HEK293T (cell line): ENCODE measurements at regions not wholly inside any gene's neighbourhood (a gene's known extent, or its start where the extent isn't known, plus 50 kb on each side); places are given as distances from the start of the nearest gene placed in this dataset.

Experiments
- CTCF ChIA-PET: fragments of 350-600 bp; formaldehyde crosslinking; extraction: SDS; loops from one replicate; lab custom pipeline; 2021; ENCODE audit warnings: antibody characterized with exemption, inconsistent platforms; lab: Yijun Ruan, JAX
- POLR2A ChIA-PET: fragments of 350-600 bp; formaldehyde crosslinking; extraction: SDS; loops from one replicate; lab custom pipeline; 2020; ENCODE audit warnings: antibody characterized with exemption, inconsistent platforms; lab: Yijun Ruan, JAX
- DNase-seq: peaks from one replicate; pipeline ENCODE4 v3.0.0; 2012; ENCODE audit warnings: mixed read lengths; ENCODE audit errors: extremely low spot score
- ARNT ChIP-seq: fragments of 450-650 bp; IDR thresholded peaks from 2 replicates; pipeline ENCODE4 v1.6.1; 2017; ENCODE audit warnings: mild to moderate bottlenecking
- BHLHE40 ChIP-seq: fragments of 450-650 bp; IDR thresholded peaks from 2 replicates; pipeline ENCODE4 v1.6.1; 2016; ENCODE audit warnings: mild to moderate bottlenecking, moderate library complexity, borderline replicate concordance
- CTBP1 ChIP-seq: fragments of 450-650 bp; IDR thresholded peaks from 2 replicates; pipeline ENCODE4 v1.6.1; 2016; ENCODE audit warnings: borderline replicate concordance
- ELF4 ChIP-seq: fragments of 450-650 bp; IDR thresholded peaks from 2 replicates; pipeline ENCODE4 v1.6.1; 2017; ENCODE audit warnings: antibody characterized with exemption
- FOXA1 ChIP-seq: fragments of 450-650 bp; IDR thresholded peaks from 2 replicates; pipeline ENCODE4 v1.6.1; 2016; ENCODE audit warnings: mild to moderate bottlenecking
- FOXK2 ChIP-seq: fragments of 450-650 bp; IDR thresholded peaks from 2 replicates; pipeline ENCODE4 v1.6.1; 2016; ENCODE audit warnings: mild to moderate bottlenecking
- FOXM1 ChIP-seq: fragments of 450-650 bp; IDR thresholded peaks from 2 replicates; pipeline ENCODE4 v1.6.1; 2017; ENCODE audit warnings: mild to moderate bottlenecking, borderline replicate concordance
- HDGF ChIP-seq: fragments of 450-650 bp; IDR thresholded peaks from 2 replicates; pipeline ENCODE4 v1.6.1; 2017; ENCODE audit warnings: antibody characterized with exemption, borderline replicate concordance
- L3MBTL2 ChIP-seq: fragments of 450-650 bp; conservative IDR thresholded peaks from 2 replicates; pipeline ENCODE4 v1.6.1; 2016; ENCODE audit warnings: mild to moderate bottlenecking
- LEF1 ChIP-seq: fragments of 450-650 bp; IDR thresholded peaks from 2 replicates; pipeline ENCODE4 v1.6.1; 2017; ENCODE audit warnings: mild to moderate bottlenecking, borderline replicate concordance
- NFRKB ChIP-seq: fragments of 450-650 bp; IDR thresholded peaks from 2 replicates; pipeline ENCODE4 v1.6.1; 2016; ENCODE audit warnings: mild to moderate bottlenecking, moderate library complexity
- SP1 ChIP-seq: fragments of 450-650 bp; IDR thresholded peaks from 2 replicates; pipeline ENCODE4 v1.6.1; 2017
- SUZ12 ChIP-seq: fragments of 450-650 bp; IDR thresholded peaks from 2 replicates; pipeline ENCODE4 v1.6.1; 2016; ENCODE audit warnings: mild to moderate bottlenecking
- TARDBP ChIP-seq: fragments of 450-650 bp; IDR thresholded peaks from 2 replicates; pipeline ENCODE4 v1.6.1; 2016
- ZNF384 ChIP-seq: fragments of 450-650 bp; IDR thresholded peaks from 2 replicates; pipeline ENCODE4 v1.6.1; 2016
- TF ChIP-seq, protein P1 (sequence below): fragments of 450-650 bp; IDR thresholded peaks from 2 replicates; pipeline ENCODE4 v1.6.1; 2016

- POLR2A ChIA-PET: no interaction called here
- no peak for DNase-seq
Measured at GRCh38 chr14:86799244-86799647, 1193.7 kb downstream of the GALC start.

GRCh38 chr14:86798330-86798729, 1194.7 kb downstream of the GALC start:
- ChIA-PET CTCF (no interaction called here), POLR2A (no interaction called here)
- TF ChIP-seq FOXA1 (no peak), SP1 (no peak), TARDBP (no peak), LEF1 (no peak), FOXM1 (no peak), L3MBTL2 (no peak), CTBP1 (no peak), NFRKB (no peak), HDGF (no peak), ZNF384 (no peak), FOXK2 (no peak), BHLHE40 (no peak), SUZ12 (no peak), ARNT (no peak), ELF4 (no peak)
- TF ChIP-seq, protein P1, sequence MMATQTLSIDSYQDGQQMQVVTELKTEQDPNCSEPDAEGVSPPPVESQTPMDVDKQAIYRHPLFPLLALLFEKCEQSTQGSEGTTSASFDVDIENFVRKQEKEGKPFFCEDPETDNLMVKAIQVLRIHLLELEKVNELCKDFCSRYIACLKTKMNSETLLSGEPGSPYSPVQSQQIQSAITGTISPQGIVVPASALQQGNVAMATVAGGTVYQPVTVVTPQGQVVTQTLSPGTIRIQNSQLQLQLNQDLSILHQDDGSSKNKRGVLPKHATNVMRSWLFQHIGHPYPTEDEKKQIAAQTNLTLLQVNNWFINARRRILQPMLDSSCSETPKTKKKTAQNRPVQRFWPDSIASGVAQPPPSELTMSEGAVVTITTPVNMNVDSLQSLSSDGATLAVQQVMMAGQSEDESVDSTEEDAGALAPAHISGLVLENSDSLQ: no peak
- no peak for DNase-seq

More at GRCh38 chr14:86799244-86799647, 1193.7 kb downstream of the GALC start:
- CTCF ChIA-PET: no interaction called here
- TF ChIP-seq BHLHE40 (no peak), ARNT (no peak), NFRKB (no peak), SP1 (no peak), FOXA1 (no peak), CTBP1 (no peak), TARDBP (no peak), L3MBTL2 (no peak), FOXK2 (no peak), SUZ12 (no peak), ELF4 (no peak), FOXM1 (no peak), LEF1 (no peak), HDGF (no peak), ZNF384 (no peak)
- TF ChIP-seq, protein P1: no peak

DNA sequence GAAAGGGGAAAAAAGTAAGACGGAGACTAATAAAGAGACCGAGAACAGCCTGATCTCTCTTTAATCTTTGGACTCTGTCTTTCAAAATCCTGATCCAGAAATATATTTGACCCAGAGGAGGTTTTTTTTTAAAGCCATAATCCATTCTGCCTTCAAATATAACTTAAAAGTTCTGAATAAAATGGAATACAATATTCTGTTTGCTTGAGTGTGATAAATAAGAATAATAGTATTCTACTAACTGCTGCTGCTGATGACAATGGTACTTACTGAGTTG, 1196.0 kb downstream of the GALC start:
- TF ChIP-seq, protein P1: no peak
- TF ChIP-seq FOXK2: no peak
- DNase-seq: no peak
- CTCF ChIA-PET: no interaction called here
- POLR2A ChIA-PET: no interaction called here

DNA sequence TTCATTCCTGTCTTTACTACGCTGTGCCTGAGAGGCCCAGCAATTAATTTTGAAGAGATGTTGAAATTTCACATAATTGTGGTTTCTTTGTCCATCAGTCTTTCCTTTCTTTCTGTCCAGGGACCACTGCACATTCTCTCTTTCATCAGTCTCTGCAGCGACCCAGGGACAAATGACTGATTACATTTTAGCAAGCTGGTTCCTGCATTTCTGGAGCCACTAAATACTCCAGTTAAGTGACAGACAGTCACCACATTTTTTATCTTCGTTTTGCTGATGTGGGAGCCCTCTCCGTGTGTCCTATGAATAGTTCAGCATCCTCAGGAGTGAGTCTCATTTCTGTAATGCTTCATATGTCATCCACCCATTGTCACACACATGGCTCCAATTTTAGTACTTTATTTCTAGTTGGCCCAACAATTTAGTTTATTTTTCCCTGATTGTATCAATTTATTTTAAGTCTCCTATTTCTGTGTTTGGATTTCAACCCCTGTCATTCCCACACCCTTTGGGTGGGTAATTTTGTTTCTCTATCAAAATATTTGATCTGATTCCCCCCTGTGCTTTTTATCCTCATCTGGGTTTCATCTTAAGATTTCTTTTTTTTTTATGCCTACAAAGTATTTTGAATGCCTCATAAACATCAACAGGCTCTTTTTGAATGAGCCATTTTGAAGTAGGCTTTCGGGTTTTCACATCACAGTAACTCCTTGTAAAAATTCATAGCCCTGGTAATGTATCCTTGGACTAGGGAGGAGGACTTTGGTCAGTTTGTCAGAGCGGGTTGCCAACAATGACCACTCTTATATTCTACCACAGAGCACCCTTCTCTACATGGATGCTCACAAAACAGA, 1196.5 kb downstream of the GALC start:
- no peak for TF ChIP-seq SUZ12
- no peak for TF ChIP-seq L3MBTL2
- no peak for TF ChIP-seq NFRKB
- POLR2A ChIA-PET: no interaction called here
- CTCF ChIA-PET: no interaction called here
- no peak for DNase-seq

- ChIA-PET CTCF (no interaction called here), POLR2A (no interaction called here)
- DNase-seq: no peak
- TF ChIP-seq ELF4: no peak
- TF ChIP-seq CTBP1: no peak
- TF ChIP-seq FOXA1: no peak
- no peak for TF ChIP-seq TARDBP
- no peak for TF ChIP-seq NFRKB
- no peak for TF ChIP-seq FOXK2
- TF ChIP-seq, protein P1: no peak
- TF ChIP-seq ARNT: no peak
- TF ChIP-seq HDGF: no peak
- no peak for TF ChIP-seq SUZ12
- TF ChIP-seq FOXM1: no peak
- no peak for TF ChIP-seq LEF1
- no peak for TF ChIP-seq SP1
- TF ChIP-seq ZNF384: no peak
- no peak for TF ChIP-seq L3MBTL2
- TF ChIP-seq BHLHE40: no peak
Measured at GRCh38 chr14:86794689-86795088, 1198.3 kb downstream of the GALC start.
